LNCaP clone FGC (cell line): ENCODE measurements at regions not wholly inside any gene's neighbourhood (a gene's known extent, or its start where the extent isn't known, plus 50 kb on each side); places are given as distances from the start of the nearest gene placed in this dataset.

Experiments
- DNase-seq: peaks from one replicate; pipeline ENCODE4 v3.0.0-alpha.2; 2011; ENCODE audit warnings: low read depth
- H3K4me3 ChIP-seq: 2 replicates; pipeline ENCODE4 v1.5.1; 2011; ENCODE audit warnings: mild to moderate bottlenecking, low read depth, low read length, control low read depth
- CTCF ChIP-seq: IDR thresholded peaks from 2 replicates; pipeline ENCODE4 v1.5.1; 2012; ENCODE audit warnings: mild to moderate bottlenecking; ENCODE audit not compliant: control insufficient read depth, insufficient read depth; ENCODE audit errors: extremely low read depth

- DNase-seq = no peak
- no peak overlapping the region for H3K4me3 ChIP-seq
- TF ChIP-seq CTCF = no peak
These were observed 115.3 kb upstream of the MTNR1B start for GRCh38 chr11:92854162-92854561.

DNA sequence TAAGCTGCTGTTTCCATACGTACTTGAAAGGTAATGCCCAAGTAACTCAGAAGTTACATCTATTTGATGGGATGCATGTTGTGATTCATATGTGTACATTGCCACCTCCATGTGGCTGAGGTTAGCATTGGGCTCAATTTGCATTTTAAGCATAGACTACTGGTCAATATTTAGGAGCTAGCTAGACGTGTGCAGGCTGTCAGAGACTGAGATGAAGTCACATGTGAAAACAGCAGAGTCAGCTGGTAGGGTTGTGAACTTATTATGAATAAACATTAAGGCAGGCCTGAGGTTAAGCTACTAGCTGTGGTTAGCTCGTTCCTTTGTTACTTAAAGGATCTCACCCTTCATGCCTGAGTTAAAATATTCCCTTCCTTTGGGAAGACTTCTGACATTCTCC, 114.5 kb upstream of the MTNR1B start:
- peak; percentile 31 for TF ChIP-seq CTCF
- no peak for DNase-seq
- no peak overlapping the region for H3K4me3 ChIP-seq

DNA sequence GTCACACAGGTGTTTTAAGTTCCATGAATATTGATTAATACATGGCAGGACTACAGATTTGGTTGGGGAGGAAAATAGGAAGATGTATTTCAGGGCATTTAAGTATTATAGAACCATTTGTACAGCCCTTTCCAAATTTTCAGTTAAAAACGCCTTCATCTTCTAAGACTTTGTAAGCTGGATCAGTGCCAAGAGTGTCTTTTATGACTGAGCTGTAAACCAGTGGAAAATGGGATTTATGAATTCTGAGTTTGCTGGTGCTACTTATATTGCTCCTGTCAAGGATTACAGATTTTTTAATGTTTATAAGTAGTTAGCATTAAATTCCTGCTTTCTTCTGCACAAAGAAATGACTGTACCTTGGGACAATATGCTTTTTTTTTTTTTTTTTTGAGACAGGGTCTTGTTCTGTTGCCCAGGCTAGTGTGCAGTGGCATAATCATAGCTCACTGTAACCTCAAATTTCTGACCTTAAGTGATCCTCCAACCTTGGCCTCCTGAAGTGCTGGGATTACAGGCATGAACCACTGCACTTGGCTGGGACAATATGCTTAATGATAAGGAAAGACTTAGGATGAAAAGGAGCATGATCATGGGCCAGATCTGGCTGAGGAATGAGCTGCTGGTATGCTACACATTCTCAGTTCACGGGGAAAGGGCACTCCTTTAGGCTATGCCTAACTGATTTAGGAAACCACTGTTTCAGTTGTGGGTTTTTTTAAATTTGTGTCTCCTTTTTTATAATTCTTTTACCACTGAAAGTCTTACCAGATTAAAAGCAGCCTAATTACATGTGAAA, 113.6 kb upstream of the MTNR1B start:
- no peak for TF ChIP-seq CTCF
- no peak for DNase-seq
- no peak overlapping the region for H3K4me3 ChIP-seq

DNA sequence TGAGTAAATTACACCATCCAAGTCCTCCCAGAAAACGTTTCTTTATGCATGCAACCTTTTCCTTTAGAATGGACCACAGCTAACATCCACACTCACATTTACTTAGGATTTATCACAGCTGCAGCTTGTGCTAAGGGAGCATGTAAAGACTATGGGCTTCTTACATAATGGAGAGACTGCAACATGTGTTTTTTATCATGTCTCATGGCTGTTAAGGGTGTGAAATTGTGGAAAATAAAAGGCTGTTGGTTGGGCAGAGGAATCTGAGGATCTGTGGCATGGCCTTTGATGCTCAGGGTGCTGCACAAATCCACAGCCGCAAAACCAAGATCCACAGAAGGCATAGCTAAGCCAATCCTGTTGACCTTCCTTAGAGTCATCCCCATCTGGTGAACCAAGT, 112.0 kb upstream of the MTNR1B start:
- H3K4me3 ChIP-seq = no peak overlapping the region
- no peak for DNase-seq
- no peak for TF ChIP-seq CTCF

GRCh38 chr11:92859156-92859690, 110.2 kb upstream of the MTNR1B start:
- DNase-seq = no peak
- TF ChIP-seq CTCF = no peak
- no peak overlapping the region for H3K4me3 ChIP-seq

GRCh38 chr11:92861634-92862033, 107.8 kb upstream of the MTNR1B start:
- no peak for DNase-seq
- no peak for TF ChIP-seq CTCF
- no peak overlapping the region for H3K4me3 ChIP-seq

GRCh38 chr11:92865352-92865751, 104.1 kb upstream of the MTNR1B start:
- DNase-seq = no peak
- H3K4me3 ChIP-seq = no peak overlapping the region
- no peak for TF ChIP-seq CTCF
